GM18499 (cell line): ENCODE measurements at regions not wholly inside any gene's neighbourhood (a gene's known extent, or its start where the extent isn't known, plus 50 kb on each side); places are given as distances from the start of the nearest gene placed in this dataset.
"Not testable (repeated sequence)": the region's sequence is repeated elsewhere in the genome, so short reads cannot be mapped to it uniquely, and the experiment has no call there.

Source experiments
- ATAC-seq: cut with Tn5 transposase; IDR thresholded peaks from one replicate; pipeline ENCODE4 v1.9.1; 2021; ENCODE audit warnings: moderate number of reproducible peaks; ENCODE audit not compliant: insufficient read depth, unreplicated experiment

DNA sequence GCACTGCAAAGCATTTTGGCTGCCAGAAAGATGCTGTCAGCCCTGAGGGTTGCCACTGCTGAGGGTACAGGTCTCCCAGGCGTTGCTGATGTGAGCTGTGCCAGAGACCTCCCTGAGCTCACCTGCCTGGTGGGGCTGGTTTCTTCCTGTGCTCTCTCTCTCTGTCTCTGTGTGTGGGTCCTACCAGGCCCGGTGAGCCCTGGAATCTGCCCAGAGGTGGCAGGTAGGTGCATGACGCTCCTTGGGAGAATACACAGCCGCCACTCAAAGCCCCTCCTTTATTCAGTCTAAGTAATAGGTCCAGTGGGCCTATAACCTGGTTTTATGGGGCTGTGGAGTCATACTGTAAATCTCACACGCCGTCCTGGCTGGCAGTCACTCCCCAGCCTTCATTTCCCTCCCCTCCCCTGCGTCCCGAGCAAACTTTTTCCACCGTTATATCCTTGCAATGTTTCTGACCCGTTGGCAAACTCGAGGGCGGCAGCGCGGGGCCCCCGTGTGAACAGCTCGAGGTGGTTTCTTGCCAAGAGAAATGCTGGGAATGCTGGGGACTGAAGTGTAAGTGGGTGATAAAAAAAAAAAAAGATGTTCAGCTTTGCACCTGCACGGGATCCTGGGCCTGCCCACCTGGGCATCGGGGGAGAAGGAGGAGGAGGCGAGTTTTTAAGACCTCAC, 245.9 kb downstream of the CRLF2 start:
- no peak for ATAC-seq

DNA sequence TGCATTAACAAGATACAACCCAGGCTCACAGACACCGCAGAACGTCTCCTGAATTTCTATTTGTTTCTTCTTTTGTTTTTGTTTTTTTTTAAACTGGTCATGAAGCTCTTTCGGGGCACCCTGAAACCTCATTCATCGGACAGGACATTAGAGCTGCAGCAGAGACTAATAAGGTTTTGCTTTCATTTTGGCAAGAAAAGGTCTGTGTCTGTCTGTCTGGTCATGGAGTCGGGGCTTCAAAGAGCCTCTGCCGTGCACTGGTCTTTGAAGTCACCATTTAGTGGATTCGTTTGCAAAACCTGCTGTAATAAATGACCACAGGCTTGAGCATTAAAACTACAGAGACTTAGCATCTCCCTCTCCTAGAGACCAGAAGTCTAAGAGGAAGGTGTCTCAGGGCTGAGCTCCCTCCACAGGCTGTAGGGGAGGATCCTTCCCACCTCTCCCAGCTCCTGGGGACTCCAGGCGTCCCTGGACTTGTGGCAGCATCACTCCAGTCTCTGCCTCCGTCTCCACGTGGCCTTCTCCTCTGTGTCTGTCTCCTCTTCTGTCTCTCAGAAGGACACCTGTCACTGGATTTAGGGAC, 247.5 kb downstream of the CRLF2 start:
- no peak for ATAC-seq

DNA sequence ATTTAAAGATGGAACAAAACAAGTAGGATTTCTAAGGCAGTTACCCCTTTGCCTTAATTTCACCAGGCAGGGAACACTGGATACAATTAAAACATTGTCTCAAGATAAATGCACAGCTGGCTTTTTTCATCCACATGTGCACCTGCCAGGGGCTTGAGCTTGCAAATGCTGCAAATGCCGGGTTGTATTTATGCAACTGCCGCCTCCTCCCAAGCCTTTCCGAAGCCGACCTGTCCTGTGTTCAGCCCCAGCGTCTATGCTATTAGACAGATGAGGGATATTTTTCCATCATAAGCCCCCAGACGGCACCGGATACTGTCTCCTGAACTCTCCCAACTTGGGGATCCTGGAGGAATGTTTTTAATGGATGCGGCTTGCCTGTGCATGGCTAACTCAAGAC, 251.6 kb downstream of the CRLF2 start:
- ATAC-seq: no peak

DNA sequence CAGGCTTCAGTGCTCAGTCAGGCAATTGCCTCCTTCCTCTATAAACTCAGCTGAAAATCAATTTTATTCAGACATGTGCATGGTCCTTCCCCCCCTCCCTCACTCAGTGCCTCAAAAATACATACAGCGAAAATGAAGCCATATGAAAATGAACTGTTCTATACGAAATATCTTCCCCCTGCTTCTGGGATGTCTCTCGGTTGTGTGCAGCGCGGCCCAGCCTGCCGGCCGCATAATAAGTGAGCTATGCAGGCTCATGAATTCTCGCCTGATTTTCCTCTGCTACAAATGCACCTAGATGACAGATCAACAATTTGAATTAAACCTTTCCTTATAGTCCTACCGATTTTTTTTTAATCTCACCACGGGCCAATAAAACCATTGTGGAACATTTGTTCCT, 252.9 kb downstream of the CRLF2 start:
- ATAC-seq: no peak

DNA sequence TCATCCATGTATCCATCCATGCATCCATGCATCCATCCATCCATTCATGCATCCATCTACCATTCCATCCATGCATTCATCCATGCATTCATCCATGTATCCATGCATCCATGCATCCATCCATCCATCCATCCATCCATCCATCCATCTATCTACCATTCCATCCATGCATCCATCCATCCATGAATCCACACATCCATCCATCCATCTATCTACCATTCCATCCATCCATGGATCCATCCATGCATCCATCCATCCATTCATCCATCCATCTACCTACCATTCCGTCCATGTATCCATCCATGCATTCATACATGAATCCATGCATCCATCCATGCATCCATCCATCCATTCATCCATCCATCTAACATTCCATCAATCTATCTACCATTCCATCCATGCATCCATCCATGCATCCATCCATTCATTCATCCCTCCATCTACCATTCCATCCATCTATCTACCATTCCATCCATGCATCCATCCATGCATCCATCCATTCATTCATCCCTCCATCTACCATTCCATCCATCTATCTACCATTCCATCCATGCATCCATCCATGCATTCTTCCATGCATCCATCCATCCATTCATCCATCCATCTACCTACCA, 257.2 kb downstream of the CRLF2 start:
- not testable (repeated sequence) for ATAC-seq

DNA sequence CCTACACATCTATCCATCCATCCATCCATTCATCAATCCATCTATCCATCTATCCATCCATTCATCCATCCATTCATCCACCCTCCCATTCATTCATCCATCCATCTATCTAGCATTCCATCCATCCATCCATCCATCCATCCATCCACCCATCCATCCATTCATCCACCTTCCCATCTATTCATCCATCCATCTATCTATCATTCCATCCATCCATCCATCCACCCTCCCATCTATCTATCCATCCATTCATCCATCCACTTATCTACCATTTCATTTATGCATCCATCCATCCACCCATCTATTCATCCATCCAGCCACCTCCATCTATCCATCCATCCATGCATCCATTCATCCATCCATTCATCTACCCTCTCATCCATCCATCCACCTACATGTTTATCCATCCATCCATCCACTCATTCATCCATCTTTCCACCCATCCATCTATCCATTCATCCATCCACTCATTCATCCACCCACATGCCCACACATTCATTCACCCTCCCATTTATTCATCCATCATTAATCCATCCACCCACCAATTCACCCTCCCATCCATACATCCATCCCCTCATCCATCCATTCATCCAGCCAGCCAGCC, 258.5 kb downstream of the CRLF2 start:
- ATAC-seq: no peak

DNA sequence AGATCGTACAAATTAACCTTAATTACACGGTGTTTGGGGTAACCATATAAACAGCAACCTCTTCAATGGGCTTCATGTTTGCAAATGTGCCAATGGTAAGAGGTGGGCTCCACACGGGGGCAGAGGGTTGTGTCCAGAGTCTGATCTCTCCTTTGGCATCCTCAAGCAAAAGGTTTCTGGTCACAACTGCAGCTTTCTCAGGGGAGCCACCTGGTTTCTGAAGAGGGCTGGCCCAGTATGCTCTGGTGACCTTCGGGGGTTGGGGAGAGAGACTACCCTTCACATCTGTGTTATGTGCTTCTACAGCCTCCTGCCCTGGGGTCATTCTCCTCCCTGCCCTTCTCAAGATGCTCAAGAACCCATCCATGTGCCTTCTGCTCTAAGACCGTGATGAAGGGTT, 259.6 kb downstream of the CRLF2 start:
- ATAC-seq: no peak

DNA sequence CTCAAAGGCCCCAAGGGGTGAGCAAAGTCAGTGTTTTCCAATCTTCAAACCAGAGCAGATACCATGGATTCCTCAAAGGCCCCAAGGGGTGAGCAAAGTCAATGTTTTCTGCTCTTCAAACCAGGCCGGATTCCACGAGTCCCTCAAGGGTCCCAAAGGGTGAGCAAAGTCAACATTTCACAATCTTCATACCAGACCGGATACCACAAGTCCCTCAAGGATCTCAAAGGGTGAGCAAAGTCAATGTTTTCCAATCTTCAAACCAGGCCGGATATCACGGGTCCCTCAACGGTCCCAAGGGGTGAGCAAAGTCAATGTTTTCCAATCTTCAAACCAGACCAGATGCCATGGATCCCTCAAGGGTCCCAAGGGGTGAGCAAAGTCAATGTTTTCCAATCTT, 265.2 kb downstream of the CRLF2 start:
- ATAC-seq: not testable (repeated sequence)

DNA sequence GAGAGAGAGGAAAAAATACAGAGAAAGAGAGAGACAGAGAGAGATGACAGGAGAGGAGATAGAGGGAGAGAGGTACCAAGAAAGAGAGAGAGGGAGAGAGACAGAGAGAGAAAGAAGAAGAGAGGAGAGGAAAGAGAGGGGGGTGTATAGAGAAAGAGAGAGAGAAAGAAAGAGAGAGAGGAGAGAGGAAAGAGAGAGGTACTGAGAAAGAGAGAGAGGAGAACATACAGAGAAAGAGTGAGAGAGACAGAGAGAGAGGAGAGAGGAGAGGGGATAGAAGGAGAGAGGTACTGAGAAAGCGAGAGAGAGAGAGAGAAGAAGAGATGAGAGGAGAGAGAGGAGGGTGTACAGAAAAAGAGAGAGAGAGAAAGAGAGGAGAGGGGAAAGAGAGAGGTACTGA, 269.4 kb downstream of the CRLF2 start:
- ATAC-seq: no peak

DNA sequence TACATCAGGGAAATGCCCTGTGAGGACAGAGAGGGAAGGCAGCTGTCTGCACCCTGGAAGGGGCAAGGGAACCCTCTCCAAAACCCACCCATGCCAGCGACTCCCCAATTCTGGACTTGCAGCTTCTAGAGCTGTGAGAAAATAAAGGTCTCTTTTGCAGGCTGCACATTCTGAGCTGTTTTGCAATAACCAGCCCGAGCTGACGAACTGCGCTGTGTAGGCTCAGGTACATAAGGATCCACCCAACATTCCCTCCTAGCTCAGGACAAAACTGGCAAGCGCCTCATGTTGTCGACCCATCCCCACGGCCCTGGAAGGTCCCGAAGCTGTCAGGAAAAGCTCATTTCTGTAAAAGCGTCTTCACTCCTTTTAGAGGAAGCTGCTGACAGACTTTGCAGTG, 271.8 kb downstream of the CRLF2 start:
- ATAC-seq: no peak

DNA sequence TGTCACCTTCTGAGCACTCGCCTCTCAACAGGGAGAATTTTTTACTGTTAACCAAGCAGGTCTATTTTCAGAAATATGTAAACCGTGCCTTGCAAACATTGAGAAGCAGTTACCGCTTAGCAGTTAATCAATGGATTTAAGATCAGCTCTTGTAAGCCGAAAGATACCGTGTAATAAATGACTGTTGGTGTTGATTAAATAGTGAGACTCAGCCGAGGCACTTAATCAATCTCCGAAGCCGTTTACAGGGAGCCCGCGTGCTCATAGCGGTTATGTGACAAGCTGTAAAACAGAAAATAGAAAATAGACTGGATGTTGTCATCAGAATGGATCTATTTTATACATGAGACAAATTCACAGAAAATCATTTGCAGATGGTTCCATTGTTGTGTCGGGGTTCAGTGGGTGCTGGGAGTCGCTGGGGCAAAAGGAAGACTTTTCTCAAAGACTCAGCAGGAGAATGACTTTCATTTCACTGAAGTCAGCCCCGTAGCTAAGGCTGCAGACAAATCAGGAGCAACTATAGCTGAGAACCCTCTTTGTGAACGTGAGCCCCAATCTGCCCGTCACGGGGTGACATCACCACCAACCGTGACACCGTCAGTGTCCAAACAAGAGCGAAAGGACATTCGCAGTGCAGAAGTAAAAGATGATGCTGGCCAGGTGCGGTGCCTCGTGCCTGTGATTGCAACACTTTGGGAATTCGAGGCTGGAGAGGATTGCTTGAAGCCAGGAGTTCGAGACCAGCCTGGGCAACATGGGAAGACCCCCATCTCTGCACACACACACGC, 275.3 kb downstream of the CRLF2 start:
- ATAC-seq: no peak

DNA sequence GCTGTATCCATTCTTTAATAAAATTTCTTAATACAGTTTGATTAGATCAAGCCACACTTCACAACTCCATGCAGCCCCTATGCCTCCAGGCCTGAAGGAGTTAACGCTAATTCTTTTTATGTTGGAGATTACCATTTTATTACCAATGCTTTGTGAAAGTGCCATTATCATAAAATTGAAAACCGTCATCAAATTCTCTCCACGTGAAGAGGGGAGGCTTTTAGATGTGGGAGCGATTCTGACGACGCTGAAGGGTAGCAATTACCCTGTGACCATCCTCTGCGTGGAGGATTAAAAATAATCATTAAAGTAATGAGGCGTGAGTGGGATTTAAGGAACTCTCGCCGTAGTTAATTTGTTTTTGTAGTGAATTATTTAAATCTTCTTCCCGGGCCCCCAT, 278.8 kb downstream of the CRLF2 start:
- no peak for ATAC-seq

DNA sequence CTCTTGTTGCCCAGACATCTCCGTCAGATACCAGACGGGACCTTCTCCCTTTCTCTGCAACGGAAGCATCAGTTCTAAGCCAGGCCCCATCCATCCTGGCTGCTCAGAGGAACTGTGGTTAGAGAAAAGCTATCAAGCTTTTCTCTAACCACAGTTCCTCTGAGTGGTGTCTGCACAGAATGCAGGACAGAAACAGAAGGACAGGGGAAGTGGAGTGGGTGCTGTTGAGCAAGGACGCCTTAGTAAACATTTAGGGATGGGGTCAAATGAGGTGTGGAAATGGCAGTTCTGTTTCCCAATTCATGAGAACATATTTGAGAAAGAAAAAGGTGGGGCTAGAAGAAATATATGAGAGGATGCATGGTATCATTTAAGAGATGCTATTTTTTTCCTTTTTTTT, 283.8 kb downstream of the CRLF2 start:
- ATAC-seq: no peak

DNA sequence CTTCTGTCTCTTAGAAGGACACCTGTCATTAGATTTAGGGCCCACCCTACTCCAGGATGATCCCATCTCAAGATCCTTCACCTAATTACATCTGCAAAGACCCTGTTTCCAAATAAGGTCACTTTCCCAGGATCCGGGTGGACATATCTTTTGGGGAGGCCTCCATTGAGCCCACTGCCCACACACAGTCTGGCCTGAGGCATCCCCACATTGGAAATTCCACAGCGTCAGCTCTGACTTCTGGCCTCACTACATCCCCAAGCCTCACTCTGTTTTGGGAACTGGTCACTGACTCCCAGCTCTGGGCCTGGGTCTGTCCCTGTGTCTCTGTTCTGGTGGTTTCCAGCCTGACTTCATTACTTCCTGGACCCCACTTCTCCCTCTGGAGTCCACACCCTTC, 285.5 kb downstream of the CRLF2 start:
- no peak for ATAC-seq

DNA sequence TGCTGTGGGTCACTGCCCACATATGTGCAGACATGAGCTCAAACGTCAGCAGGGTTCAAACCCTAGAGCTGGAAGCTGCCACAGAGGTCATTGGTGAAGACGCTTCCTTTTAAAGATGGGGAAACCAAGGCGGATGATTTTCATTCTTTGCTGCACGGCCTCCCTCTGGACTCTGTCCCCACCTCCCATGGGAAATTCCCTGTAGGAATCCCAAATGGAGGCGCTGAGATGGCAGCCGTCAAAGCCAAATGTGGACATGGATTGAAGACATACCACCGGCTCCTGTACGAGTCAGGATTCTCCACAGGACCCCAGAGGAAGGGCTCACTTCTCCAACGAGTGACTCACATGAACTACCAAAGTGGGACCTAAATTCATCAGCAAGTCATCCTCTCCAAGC, 286.4 kb downstream of the CRLF2 start:
- ATAC-seq: no peak

DNA sequence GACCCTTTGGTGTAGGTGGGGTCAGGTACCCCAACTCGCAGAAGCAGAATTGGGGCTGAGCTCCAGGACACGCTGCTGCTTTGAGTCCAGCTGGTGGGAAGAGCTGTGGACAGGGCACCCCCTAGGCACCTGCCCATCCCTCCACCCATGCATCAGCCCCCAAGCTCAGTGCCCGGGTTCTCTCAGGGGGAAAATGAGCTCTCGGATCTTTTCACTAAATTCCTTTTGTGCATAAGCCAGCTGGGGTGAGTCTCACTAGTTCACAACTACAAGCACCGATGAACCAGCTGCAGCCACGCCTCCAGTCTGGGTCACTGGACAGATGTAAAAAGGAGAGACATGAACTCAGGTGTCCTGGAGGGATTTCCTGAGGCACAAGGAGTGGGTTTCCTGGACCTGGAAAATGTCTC, 286.8 kb downstream of the CRLF2 start:
- no peak for ATAC-seq

DNA sequence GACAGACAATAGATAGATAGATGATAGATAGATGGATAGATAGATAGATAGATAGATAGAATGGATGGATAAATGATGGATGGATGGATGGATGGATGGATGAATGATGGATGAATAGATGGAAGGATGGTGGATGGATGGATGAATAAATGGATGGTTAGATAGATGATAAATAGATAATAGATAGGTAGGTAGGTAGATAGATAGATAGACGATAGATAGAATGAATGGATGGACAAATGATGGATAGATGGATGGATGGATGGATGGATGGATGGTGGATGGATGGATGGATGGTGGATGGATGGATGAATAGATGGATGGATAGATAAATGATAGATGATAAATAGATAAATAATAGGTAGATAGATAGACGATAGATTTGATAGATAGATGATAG, 287.4 kb downstream of the CRLF2 start:
- ATAC-seq: no peak

DNA sequence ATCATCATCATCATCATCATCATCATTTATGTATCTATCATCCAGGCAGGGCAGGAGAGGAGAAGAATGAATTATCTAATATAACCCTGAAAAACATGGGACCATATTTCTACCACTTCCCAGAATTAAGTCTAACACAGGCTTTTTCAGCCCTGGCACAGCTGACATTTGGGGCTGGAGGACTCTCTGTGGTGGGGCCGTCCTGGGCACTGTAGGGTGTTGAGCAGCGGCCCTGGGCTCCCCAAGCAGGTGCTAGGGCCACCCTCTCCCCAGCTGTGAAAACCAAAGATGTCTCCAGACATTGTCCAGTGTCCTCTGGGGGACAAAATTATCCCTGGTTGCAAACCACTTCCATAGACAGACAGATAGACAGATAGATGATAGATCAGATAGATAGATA, 288.4 kb downstream of the CRLF2 start:
- no peak for ATAC-seq

DNA sequence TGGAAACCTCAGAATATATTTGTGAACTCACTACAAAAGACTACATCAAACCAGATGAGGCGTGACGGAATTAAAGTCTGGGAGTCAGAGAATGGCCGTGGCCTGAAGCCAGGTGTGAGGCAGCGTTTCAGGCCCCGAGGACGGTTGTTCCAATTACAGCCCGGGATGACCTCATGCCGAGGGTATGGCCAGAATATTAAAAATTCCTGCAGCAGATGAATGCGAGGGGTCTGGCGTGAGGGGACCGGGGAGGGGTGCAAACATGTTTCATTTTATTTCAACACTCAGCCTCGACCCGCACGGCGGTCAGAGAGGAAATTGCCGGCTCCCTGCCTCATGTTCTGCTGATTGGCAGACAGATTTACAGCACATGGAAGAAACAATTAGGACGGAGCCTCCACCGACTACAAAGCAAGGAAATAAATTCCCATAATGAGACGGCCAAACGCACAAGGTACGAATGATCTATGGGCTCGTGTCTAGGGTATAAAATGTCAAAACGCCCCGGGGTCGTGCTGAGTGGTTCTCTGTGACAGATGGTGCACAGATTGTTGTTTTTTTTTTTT, 289.7 kb downstream of the SHOX start:
- ATAC-seq: no peak

DNA sequence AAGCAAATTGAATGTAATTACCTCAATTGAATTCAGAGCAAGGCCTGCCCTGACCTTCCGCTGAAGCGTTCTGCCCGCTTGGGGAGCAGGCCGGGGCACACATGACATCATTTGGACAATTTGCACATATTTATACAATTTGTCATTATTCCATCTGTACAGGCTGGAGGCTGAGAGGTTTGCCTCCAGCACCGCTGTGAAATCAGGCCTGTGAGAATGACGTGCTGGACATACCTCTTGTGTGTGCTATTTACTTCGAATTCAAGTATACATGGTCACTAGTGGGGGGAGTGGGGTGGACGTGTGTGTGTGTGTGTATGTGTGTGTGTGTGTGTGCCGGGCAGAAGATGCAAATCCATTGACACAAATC, 285.6 kb downstream of the SHOX start:
- ATAC-seq: no peak
